Gastrocnemius medialis (tissue), 4 donors: ENCODE measurements at regions not wholly inside any gene's neighbourhood (a gene's known extent, or its start where the extent isn't known, plus 50 kb on each side); places are given as distances from the start of the nearest gene placed in this dataset.
A peak's percentile ranks its signal among the peaks of the same experiment; 100 is the strongest.

Experiments
- ATAC-seq, 2 donors: fragments of 150-250 bp; one replicate each; pipeline ENCODE4 v1.9.1; 2016
- DNase-seq, 2 donors: peaks; one replicate each; pipeline ENCODE4 v3.0.0-alpha.2; 2019
- H3K27ac ChIP-seq, 4 donors: fragments of 200-600 bp; sonication (generic); 1 replicate in 1 of 4; 2 replicates in 3 of 4; pipeline ENCODE4 v1.5.1; 2016 to 2018; ENCODE audit warnings: mild to moderate bottlenecking in 2 of 4, moderate library complexity in 1 of 4
- H3K27me3 ChIP-seq, 3 donors: fragments of 200-600 bp; sonication (generic) in 2 of 3; 1 replicate in 1 of 3; 2 replicates in 2 of 3; pipeline versions ENCODE4 v1.5.1 to v1.6.0; 2016 to 2019; ENCODE audit warnings: mild to moderate bottlenecking in 1 of 3, moderate library complexity in 1 of 3
- H3K36me3 ChIP-seq, 2 donors: fragments of 200-600 bp; sonication (generic) in 1 of 2; one replicate each; pipeline ENCODE4 v1.5.1; 2017 to 2018
- H3K4me1 ChIP-seq, 2 donors: fragments of 200-600 bp; sonication (generic) in 1 of 2; one replicate each; pipeline ENCODE4 v1.5.1; 2016 to 2017; ENCODE audit warnings: mild to moderate bottlenecking in 2 of 2
- H3K4me3 ChIP-seq, 4 donors: fragments of 200-600 bp; sonication (generic) in 3 of 4; 1 replicate in 1 of 4; 2 replicates in 3 of 4; pipeline ENCODE4 v1.5.1; 2016 to 2019; ENCODE audit warnings: mild to moderate bottlenecking in 2 of 4
- H3K9me3 ChIP-seq, 3 donors: fragments of 200-600 bp; sonication (generic) in 2 of 3; 1 replicate in 1 of 3; 2 replicates in 2 of 3; pipeline ENCODE4 v1.5.1; 2016 to 2019
- POLR2A ChIP-seq, 2 donors: fragments of 450-650 bp; IDR thresholded peaks; one replicate each; pipeline ENCODE4 v1.6.1; 2017; ENCODE audit warnings: antibody characterized with exemption in 2 of 2, mild to moderate bottlenecking in 2 of 2, moderate library complexity in 2 of 2
- in situ Hi-C, 4 donors: fragments of 200-750 bp; cut with MboI; loops; one replicate each; pipeline versions ENCODE4 v1.15.0 to v1.8.0; 2017; ENCODE audit warnings: low sequenced_read_pairs in 4 of 4
- intact Hi-C: fragments of 100-400 bp; cut with DNase I; formaldehyde crosslinking; loops from one replicate; pipeline ENCODE4 v1.15.1; 2023; ENCODE audit warnings: low total_unique reads
- TF ChIP-seq, protein P1 (sequence below), 5 experiments: fragments of 450-650 bp in 3 of 5; fragments of 200-600 bp in 2 of 5; sonication (generic) in 2 of 5; IDR thresholded peaks in 4 of 5; conservative IDR thresholded peaks in 1 of 5; 1 replicate in 4 of 5; 2 replicates in 1 of 5; pipeline ENCODE4 v1.5.1; 2016 to 2019; ENCODE audit warnings: antibody characterized with exemption in 5 of 5, mild to moderate bottlenecking in 3 of 5, moderate library complexity in 3 of 5

DNA sequence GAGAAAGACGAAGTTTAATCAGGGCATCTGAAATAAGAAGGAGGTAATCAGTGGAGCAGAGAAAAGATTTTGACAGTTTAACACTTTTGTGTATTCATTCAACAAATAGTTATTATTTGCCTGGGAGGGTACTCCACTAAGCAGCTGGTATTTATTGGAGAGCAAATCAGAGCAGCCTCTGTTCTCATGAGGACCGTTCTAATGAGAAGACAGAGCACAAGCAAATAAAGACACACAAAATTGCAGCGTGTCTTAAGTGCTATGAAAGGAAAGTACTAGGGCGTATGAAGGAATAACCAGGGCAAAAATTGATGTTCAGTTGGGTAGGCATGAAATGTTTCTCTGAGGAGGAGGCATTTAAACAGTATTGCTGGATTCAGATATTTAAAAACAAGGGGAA, 302.9 kb upstream of the RARB start:
- ATAC-seq (no peak), DNase-seq (no peak)
- no peak overlapping the region for H3K27ac ChIP-seq
- intact Hi-C loops, result no loop called here
- no peaks in the 10 kb centered on the region for H3K4me1 ChIP-seq
- no peaks in the 10 kb centered on the region for H3K36me3 ChIP-seq
- no peaks in the 10 kb centered on the region for H3K9me3 ChIP-seq
- no peak overlapping the region for H3K4me3 ChIP-seq
- TF ChIP-seq POLR2A (IDR thresholded peaks at IDR 0.05), result no peak
- TF ChIP-seq, protein P1, sequence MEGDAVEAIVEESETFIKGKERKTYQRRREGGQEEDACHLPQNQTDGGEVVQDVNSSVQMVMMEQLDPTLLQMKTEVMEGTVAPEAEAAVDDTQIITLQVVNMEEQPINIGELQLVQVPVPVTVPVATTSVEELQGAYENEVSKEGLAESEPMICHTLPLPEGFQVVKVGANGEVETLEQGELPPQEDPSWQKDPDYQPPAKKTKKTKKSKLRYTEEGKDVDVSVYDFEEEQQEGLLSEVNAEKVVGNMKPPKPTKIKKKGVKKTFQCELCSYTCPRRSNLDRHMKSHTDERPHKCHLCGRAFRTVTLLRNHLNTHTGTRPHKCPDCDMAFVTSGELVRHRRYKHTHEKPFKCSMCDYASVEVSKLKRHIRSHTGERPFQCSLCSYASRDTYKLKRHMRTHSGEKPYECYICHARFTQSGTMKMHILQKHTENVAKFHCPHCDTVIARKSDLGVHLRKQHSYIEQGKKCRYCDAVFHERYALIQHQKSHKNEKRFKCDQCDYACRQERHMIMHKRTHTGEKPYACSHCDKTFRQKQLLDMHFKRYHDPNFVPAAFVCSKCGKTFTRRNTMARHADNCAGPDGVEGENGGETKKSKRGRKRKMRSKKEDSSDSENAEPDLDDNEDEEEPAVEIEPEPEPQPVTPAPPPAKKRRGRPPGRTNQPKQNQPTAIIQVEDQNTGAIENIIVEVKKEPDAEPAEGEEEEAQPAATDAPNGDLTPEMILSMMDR (IDR thresholded peaks at IDR 0.05 in 4 of 5, conservative IDR thresholded peaks at IDR 0.05 in 1 of 5), result no peak
- no peaks in the 10 kb centered on the region for H3K27me3 ChIP-seq
- in situ Hi-C loops, result no loop called here

DNA sequence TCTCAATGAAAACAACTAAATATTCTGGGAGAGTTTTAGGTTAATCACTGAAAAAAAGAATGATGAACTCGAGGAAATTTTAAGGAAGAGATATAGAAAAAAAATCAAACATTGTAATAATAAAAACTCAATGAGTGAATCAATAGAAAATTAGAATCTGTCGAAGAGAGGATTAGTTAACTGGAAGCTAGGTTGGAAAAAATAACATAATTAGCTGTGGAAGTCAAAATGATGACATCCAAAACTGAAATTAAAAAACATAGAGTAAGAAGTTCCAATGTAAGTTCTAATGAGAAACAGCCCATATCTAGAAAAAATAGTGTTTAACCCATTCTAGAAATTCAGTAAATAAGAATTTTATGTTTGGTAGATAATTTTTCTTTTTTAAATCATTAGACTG, 299.3 kb upstream of the RARB start:
- ATAC-seq (no peak), DNase-seq (no peak)
- in situ Hi-C loops (no loop called here), intact Hi-C loops (no loop called here)
- Histone ChIP-seq H3K27ac (no peak overlapping the region), H3K36me3 (no peaks in the 10 kb centered on the region), H3K4me3 (peak overlapping the region in 1 of 4 donors; percentile 24), H3K9me3 (no peaks in the 10 kb centered on the region), H3K27me3 (no peaks in the 10 kb centered on the region), H3K4me1 (no peaks in the 10 kb centered on the region)
- TF ChIP-seq, protein P1 (IDR thresholded peaks at IDR 0.05 in 4 of 5, conservative IDR thresholded peaks at IDR 0.05 in 1 of 5), result no peak
- no peak for TF ChIP-seq POLR2A (IDR thresholded peaks at IDR 0.05)

DNA sequence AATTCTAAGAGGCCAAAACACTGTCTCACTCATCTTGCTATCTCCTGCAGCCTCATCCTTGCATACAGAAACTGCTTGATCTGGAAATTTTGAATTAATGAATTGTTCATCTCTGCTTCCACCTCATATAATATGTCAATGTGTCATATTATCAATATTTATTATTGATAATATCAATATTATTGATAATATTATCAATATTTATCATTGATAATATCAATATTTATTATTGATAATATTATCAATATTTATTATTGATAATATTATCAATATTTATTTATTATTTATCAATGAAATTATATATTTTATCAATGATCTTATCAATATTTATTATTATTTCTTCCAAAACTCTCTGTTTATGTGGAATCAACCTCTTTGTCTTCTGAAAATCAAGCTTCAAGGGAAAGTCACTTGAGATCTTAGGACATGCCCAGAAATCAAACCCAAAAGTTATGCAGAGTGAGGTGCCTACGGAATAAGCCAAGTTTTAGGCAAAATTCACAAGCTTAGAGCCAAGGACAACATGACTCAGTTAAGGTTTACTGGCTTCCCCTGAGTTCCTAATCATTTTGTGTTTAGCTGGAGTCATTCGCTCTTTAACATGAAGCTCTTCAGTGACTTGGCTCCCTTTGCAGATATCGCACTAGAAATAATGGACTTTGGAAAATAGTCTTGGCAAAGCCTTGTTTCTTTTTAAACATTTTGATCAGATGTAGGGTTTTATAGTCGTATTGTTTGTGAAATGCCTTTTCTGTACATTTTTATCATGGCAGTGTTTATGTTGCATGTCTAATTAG, 297.1 kb upstream of the RARB start:
- H3K4me1 ChIP-seq, result no peaks in the 10 kb centered on the region
- no peaks in the 10 kb centered on the region for H3K9me3 ChIP-seq
- in situ Hi-C loops, result no loop called here
- no peak overlapping the region for H3K4me3 ChIP-seq
- intact Hi-C loops, result no loop called here
- H3K36me3 ChIP-seq, result no peaks in the 10 kb centered on the region
- H3K27me3 ChIP-seq, result no peaks in the 10 kb centered on the region
- DNase-seq (no peak), ATAC-seq (no peak)
- H3K27ac ChIP-seq, result no peak overlapping the region
- no peak for TF ChIP-seq POLR2A (IDR thresholded peaks at IDR 0.05)
- TF ChIP-seq, protein P1 (IDR thresholded peaks at IDR 0.05 in 4 of 5, conservative IDR thresholded peaks at IDR 0.05 in 1 of 5), result no peak

DNA sequence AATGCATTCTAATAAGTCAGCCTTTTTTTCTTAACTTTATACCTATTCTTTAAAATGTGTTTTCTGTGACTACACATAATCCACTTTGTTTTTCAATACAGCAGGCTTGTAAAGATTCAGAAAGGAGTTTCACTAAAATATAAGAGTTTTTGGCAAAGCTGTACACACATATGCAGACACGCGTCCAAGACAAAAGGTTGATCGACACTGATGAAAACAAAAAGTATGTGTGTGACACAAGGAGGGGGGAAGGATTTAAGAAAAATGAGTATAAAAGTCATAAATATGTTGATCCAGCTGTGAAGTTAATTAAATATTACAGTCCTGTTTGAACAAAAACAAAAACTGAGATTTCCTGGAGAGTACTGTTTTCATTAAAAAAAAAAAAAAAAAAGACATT, 294.5 kb upstream of the RARB start:
- H3K9me3 ChIP-seq, result no peaks in the 10 kb centered on the region
- H3K27me3 ChIP-seq, result no peaks in the 10 kb centered on the region
- in situ Hi-C loops, result no loop called here
- H3K27ac ChIP-seq, result no peak overlapping the region
- ATAC-seq, result no peak
- TF ChIP-seq, protein P1 (IDR thresholded peaks at IDR 0.05 in 4 of 5, conservative IDR thresholded peaks at IDR 0.05 in 1 of 5), result no peak
- no peak for TF ChIP-seq POLR2A (IDR thresholded peaks at IDR 0.05)
- H3K36me3 ChIP-seq, result no peaks in the 10 kb centered on the region
- no peak overlapping the region for H3K4me3 ChIP-seq
- DNase-seq, result no peak
- H3K4me1 ChIP-seq, result no peaks in the 10 kb centered on the region
- intact Hi-C loops, result no loop called here

DNA sequence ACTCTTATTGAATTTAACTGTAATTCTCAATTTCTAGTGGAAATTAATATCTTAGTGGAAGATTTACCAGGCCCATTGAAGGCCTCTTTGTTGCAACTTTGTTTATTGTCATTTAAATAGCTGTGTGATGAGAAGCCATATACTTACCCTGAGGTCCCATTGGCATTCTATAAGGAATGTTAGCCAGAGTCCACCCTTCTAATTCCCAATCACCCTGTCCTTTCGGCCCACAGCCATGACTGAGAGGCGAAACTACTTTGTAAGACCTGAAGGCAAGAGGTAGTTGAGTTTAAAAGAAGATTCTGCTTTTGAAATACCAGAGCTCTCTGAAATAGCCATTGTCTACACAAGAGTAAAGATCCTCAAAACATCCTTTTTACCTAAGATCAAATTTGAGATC, 290.5 kb upstream of the RARB start:
- DNase-seq (no peak), ATAC-seq (no peak)
- intact Hi-C loops (no loop called here), in situ Hi-C loops (no loop called here)
- no peaks in the 10 kb centered on the region for H3K36me3 ChIP-seq
- H3K4me1 ChIP-seq, result no peaks in the 10 kb centered on the region
- no peaks in the 10 kb centered on the region for H3K27me3 ChIP-seq
- no peak overlapping the region for H3K4me3 ChIP-seq
- no peaks in the 10 kb centered on the region for H3K9me3 ChIP-seq
- H3K27ac ChIP-seq, result no peak overlapping the region
- TF ChIP-seq, protein P1 (IDR thresholded peaks at IDR 0.05 in 4 of 5, conservative IDR thresholded peaks at IDR 0.05 in 1 of 5), result no peak
- TF ChIP-seq POLR2A (IDR thresholded peaks at IDR 0.05), result no peak
